ENCODE measurements at regions not wholly inside any gene's neighbourhood (a gene's known extent, or its start where the extent isn't known, plus 50 kb on each side); places are given as distances from the start of the nearest gene placed in this dataset.

GRCh38 chr15:46921891-46922290 lies 795.4 kb upstream of the SEMA6D start:
- ATAC-seq: no peak
- in situ Hi-C loops (cut with HindIII; ENCODE audit: low pct_unique_long_range_greater_than_20kb, low sequenced_read_pairs): no loop called here
- DNase-seq (ENCODE audit: low read depth, low spot score): no peak
- CTCF ChIA-PET: interaction anchor here (0.6 kb wide), 1 partner anchor 1096 kb away, joined by 3 read pairs; no protein-coding TSS in a partner anchor
- H3K27me3 ChIP-seq (ENCODE audit: control insufficient read depth, insufficient read depth, low read length): no peaks in the 10 kb centered on the region
- TF ChIP-seq POLR2AphosphoS5 (IDR thresholded peaks at IDR 0.05; ENCODE audit: low read depth, low read length) (no peak), CTCF (IDR thresholded peaks at IDR 0.05) (no peak), REST (IDR thresholded peaks at IDR 0.05; ENCODE audit: insufficient read depth in 1 of 2, low read depth in 2 of 2, low read length in 1 of 2) (no peak), TCF7L2 (IDR thresholded peaks at IDR 0.05; ENCODE audit: low read depth, low read length) (no peak), SIN3A (IDR thresholded peaks at IDR 0.05; ENCODE audit: borderline replicate concordance, insufficient read depth, low read depth, low read length) (no peak)
- H3K27ac ChIP-seq (ENCODE audit: low read length): no peak overlapping the region
- BruUV-seq (replicated peaks): no TSS peak
- no peaks in the 10 kb centered on the region for H3K36me3 ChIP-seq (ENCODE audit: control insufficient read depth, insufficient read depth, low read length)
- intact Hi-C loops (cut with micrococcal nuclease; ENCODE audit: unreplicated experiment): no loop called here
- H3K4me1 ChIP-seq (ENCODE audit: control insufficient read depth, insufficient read depth, low read length): no peaks in the 10 kb centered on the region
- H3K4me3 ChIP-seq (ENCODE audit: low read depth in 2 of 2, low read length in 2 of 2): no peak overlapping the region
- H3K9me3 ChIP-seq (ENCODE audit: control insufficient read depth, insufficient read depth, low read depth, low read length): 0 out of 2 replicates have a peak, but pooled peaks cover 2% of the 10 kb centered on the region
- POLR2A ChIA-PET: no interaction called here

GRCh38 chr15:46930426-46930825 lies 786.9 kb upstream of the SEMA6D start:
- intact Hi-C loops (cut with micrococcal nuclease; ENCODE audit: unreplicated experiment): no loop called here
- no peak for DNase-seq (ENCODE audit: low read depth, low spot score)
- Histone ChIP-seq H3K36me3 (ENCODE audit: control insufficient read depth, insufficient read depth, low read length) (no peaks in the 10 kb centered on the region), H3K27me3 (ENCODE audit: control insufficient read depth, insufficient read depth, low read length) (no peaks in the 10 kb centered on the region), H3K4me3 (ENCODE audit: low read depth in 2 of 2, low read length in 2 of 2) (no peak overlapping the region), H3K9me3 (ENCODE audit: control insufficient read depth, insufficient read depth, low read depth, low read length) (no peaks in the 10 kb centered on the region), H3K4me1 (ENCODE audit: control insufficient read depth, insufficient read depth, low read length) (no peaks in the 10 kb centered on the region), H3K27ac (ENCODE audit: low read length) (no peak overlapping the region)
- no peak for ATAC-seq
- in situ Hi-C loops (cut with HindIII; ENCODE audit: low pct_unique_long_range_greater_than_20kb, low sequenced_read_pairs): no loop called here
- no TSS peak for BruUV-seq (replicated peaks)
- TF ChIP-seq POLR2AphosphoS5 (IDR thresholded peaks at IDR 0.05; ENCODE audit: low read depth, low read length): no peak
- no peak for TF ChIP-seq SIN3A (IDR thresholded peaks at IDR 0.05; ENCODE audit: borderline replicate concordance, insufficient read depth, low read depth, low read length)
- TF ChIP-seq REST (IDR thresholded peaks at IDR 0.05; ENCODE audit: insufficient read depth in 1 of 2, low read depth in 2 of 2, low read length in 1 of 2): no peak
- TF ChIP-seq CTCF (IDR thresholded peaks at IDR 0.05): no peak
- TF ChIP-seq TCF7L2 (IDR thresholded peaks at IDR 0.05; ENCODE audit: low read depth, low read length): no peak
- CTCF ChIA-PET: no interaction called here
- POLR2A ChIA-PET: no interaction called here
